CD4-positive, alpha-beta T cell treated with Interleukin-17A for 1 hour (primary cell): ENCODE measurements at regions not wholly inside any gene's neighbourhood (a gene's known extent, or its start where the extent isn't known, plus 50 kb on each side); places are given as distances from the start of the nearest gene placed in this dataset.
A peak's percentile ranks its signal among the peaks of the same experiment; 100 is the strongest.

Experiments
- DNase-seq: peaks from one replicate; pipeline ENCODE4 v3.0.0-alpha.2; 2020

DNA sequence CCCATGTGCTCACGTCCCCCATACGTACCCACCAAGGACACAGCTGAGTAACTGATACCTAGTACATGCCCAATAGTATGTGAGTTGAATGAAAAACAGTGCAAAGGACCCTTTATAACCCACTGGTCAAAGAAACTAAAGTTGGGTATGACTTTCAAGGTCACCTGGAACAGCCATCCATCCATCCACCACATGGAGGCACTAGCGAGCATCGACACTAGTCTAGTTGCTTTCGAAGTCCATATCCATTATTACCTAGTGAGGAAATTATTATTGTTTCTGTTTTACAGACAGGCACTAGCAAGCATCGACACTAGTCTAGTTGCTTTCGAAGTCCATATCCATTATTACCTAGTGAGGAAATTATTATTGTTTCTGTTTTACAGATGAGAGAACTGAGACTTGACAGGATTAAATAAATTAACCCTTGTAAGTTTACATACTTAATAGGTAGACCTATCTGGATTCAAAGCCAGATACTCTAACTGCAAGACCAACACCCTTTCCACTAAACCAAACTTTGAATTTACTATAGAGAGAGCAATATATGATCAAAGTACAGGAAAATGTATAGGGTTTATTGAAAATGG lies 233.7 kb downstream of the METTL4 start:
- DNase-seq: peak; percentile 49

- no peak for DNase-seq
Observed at GRCh38 chr18:2338601-2339000, 232.7 kb downstream of the METTL4 start.

GRCh38 chr18:2340335-2340734 lies 231.0 kb downstream of the METTL4 start:
- no peak for DNase-seq

DNA sequence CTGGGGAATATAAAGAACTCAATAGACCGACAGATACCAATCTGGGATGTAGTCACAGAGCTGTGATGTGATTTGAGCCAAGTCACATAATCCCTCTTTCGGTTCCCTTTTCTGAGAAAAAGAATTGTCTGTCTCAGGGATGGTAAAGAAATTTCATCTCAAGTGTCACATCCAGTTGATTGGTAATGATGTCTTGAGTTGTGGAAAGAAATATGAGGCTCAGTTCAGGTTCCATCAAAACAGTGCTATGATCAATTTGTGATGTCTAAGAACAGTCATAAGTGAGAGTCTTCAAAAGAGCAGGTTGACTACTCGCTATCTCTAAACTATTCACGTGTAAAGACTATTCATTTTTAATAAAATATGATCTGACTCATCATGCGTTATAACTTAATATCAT lies 223.3 kb downstream of the METTL4 start:
- DNase-seq: no peak

DNA sequence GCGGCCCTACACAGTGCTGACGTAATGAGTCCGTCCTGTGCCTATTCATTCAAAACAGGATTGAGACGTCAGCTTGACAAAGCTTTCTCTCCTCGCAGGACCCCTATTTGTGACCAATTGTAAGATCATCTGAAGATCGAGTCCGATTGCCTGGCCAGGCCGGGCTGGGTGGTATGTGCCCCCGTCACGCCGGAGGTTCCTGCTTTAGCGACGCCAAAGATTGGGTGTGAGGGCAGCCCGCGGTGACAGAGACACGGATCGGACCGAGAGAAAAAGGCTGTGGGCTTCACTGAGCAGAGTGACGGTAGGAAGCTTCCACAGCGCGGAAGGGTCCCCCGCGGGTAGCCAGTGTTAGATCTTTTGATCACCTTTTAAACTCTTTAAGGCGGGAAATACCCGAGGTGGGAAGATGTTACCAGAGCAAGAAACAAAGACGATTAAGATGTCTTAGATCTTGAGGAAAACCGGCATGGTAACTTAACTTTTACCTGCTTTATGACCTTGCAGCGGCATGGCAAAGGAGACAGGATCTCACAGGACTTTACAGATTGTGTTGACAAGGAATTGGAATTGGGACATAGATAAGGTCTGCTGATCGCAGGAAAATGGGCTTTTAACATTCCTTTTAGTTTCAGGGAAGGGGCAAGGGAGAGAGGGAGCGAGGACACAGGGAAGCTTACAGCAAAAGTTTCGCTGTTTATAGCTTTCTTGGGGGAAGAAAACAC lies 220.0 kb downstream of the METTL4 start:
- DNase-seq: no peak

GRCh38 chr18:2354292-2354691 lies 217.0 kb downstream of the METTL4 start:
- no peak for DNase-seq

DNA sequence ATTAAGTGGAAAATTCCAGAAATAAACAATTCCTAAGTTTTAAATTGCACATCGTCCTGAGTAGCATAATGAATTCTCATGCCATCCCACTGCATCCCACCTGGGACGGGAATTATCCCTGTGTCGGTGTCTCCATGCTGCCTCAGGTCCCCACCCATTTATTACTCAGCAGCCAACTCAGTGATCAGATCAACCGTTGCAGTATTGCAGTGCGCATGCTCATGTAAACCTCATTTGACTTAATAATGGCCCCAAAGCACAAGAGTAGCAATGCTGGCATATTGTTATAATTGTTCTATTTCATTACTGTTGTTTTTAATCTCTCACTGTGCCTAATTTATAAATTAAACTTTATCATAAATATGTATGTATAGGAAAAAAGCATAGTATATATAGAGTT lies 214.4 kb downstream of the METTL4 start:
- no peak for DNase-seq

DNA sequence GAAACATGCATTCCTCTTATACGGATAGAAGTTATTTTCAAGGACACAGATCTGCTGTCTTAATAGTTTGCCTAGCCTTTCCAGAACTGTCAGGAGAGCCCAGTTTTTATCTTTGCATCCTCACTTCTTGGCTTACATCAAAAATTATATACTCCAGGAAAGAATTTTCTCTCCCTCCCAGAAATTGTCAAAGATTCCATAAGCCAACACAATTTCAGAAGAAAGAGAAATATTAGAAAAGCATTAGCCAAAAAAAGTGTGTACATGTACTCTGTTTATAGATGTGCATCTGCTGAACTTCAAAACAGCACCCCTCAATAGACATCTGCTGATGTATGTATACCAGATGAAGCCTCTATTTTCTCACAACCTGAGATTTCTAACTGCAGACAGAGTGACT lies 210.4 kb downstream of the METTL4 start:
- DNase-seq: no peak

GRCh38 chr18:2368102-2368501 lies 203.2 kb downstream of the METTL4 start:
- no peak for DNase-seq

DNA sequence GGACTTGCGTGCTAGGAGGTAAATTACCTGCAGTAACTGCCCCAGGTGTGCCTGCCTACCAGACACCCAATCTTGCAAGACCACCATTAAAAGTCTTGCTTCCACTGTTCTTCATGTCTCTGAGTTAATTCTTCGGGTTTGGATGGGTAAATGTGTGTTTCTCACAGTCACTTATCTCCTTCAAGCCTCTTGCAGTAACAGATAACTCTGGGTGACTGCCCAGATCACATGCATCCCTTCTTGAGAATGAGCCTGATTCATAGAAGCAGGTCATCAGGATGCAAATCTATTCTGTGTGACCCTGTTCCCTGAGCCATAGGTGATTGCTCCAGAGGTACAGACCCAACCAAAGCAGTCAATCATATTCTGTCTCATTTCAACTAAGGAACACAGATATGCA lies 194.6 kb downstream of the METTL4 start:
- no peak for DNase-seq

DNA sequence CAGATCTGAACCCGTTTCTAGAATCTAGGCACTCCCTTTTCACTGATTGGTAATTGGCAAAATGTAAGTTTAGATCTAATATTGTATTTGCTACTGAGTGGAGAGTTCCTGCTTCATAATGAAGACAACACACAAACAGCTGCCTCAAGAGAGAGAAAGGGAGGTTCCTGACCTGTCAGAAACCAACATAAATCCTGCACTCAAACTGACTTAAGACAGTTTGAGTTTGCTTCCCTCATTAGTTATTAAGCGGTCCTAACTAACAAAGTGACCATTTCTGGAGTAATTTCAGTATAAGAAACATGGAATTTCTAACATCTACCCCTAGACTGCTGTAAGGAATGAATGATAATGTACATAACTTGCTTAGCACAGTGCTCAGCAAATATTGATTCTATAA lies 191.2 kb downstream of the METTL4 start:
- DNase-seq: no peak

DNA sequence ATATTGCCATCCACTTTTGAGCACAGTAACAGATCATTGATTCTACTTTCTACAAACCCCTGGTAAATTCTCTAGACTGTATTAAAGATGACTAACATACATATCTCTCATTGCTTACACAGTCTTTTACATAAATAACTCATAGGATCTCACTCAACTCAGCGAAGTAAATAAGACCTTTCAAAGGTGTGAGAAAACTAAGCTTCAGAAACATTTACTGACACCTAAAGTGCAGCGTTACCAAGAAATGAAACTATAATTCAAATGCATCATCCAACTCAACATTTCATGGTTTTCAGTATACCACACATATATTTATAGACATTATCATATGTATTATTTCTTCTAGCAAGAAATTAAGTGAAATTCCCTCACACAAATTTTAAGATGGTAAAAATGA lies 189.8 kb downstream of the METTL4 start:
- no peak for DNase-seq

DNA sequence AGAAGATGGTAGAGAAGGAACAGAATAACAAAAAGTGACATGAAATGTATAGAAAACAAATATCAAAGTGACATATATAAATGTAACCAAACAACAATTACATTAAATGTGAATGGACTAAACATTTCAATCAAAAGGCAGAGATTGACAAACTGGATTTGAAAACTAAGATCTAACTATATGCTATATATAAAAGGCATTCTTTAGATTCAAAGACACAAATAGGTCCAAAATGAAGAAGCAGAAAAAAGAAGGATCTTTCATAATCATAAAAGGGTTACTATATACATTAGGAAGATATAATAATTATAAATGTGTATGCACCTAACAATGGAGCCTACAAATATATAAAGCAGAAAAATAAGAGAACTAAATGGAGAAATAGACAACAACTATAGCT lies 183.7 kb downstream of the METTL4 start:
- DNase-seq: no peak

GRCh38 chr18:2390158-2390557 lies 181.1 kb downstream of the METTL4 start:
- no peak for DNase-seq

DNA sequence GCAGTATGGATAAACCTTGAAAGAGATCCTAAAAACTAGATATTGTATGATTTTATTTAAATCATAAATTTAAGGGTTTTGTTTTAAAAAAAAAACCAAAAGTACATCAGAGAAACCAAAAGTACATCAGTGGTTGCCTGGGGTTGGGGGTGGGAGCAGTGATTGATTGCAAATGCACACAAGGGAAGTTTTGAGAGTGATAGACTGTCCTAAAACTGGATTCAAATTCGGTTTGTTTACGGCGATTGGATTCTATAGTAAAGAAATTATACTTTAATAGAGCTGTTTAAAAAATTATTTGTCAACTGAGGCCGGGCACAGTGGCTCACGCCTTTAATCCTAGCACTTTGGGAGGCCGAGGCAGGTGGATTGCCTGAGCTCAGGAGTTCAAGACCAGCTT lies 179.8 kb downstream of the METTL4 start:
- no peak for DNase-seq

DNA sequence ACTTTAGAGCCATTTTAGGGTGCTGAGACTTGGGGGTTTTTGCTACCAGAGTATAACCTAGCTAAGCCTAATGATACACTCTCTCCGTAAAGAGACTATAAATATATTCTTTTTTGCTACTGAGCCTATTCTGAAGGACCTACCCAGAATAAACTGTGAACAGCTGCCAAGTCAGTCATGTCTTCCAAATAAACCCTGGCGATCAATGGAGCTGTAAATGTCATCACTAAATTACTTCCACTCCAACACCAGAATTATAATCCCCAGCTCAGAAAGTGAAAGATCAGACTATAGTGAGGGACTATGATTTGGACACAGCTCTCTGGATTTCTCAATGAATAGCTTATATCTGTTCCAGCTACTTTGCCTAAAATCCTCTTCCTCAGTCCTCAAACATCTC lies 178.9 kb downstream of the METTL4 start:
- no peak for DNase-seq

- no peak for DNase-seq
Observed at GRCh38 chr18:2394684-2395083, 176.6 kb downstream of the METTL4 start.

DNA sequence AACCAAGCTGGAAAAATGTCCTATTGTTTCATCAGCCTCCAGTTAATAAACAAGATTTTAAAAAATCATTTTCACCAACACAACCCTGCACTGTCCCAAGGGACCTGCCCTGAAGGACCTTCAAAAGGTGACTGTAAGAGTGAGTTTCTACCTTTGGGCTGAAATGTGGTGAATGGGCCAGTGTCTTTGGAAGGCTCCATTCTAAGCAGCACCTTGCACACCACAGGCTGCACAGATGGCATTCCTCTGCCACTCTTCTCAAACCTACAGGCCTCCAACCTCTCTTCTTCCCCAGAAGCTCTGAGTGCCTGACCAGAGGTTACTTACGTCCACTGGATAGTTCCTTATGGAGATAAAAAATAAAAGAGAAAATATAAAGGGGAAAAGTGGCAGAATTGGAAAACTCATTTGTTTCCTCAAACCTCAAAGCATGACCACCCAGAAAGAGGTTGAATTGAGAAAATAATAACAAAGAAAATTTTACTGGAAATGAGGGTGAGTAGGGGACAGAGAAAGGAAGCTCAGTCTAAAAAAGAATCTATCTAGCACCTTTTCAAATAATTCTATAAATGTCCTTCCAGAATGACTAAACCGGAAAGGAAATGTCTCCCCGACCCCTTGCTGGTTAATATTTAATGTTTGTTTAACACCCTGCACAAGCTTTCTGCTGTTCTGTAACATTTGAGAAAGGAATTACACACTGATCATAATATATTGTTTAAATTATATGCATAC lies 175.7 kb downstream of the METTL4 start:
- DNase-seq: no peak

- DNase-seq: no peak
Observed at GRCh38 chr18:2396162-2396505, 175.2 kb downstream of the METTL4 start.

DNA sequence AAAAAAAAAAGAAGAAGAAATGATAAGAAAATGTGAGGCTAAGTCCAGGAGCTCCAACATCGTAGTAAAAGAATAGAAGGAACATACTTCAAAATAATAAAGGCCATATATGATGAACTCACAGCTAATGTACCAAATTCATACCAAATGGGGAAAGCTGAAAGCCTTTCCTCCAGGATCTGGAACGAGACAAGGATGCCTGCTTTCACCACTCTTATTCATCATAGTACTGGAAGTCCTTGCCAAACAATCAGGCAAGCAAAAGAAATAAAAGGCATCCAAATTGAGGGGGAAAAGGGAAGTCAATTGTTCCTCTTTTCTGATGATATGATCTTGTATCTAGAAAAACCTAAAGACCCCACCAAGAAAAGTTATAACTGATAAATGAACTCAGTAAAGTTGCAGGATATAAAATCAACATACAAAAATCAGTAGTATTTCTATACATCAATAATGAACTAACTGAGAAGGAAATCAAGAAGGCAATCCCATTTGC lies 170.6 kb downstream of the METTL4 start:
- no peak for DNase-seq

GRCh38 chr18:2402084-2402483 lies 169.2 kb downstream of the METTL4 start:
- no peak for DNase-seq

DNA sequence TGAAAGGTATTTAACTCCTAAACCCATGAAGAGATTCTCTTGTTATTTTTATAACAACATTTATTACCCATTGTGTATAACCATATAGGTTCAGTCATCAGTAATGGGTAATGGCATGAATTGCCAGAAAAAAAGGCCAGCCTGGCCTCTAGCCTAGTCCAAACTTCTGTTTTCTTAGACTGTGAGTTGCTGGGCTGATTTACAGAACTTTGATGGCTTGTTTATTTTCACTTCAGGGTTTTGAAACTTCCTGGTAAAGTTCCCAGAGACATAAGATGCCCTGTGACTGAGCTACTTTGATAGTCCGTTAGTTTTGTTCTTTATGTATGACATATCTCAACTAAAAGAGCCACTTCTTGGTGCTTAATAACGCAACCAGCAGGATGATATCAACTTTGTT lies 164.8 kb downstream of the METTL4 start:
- no peak for DNase-seq

DNA sequence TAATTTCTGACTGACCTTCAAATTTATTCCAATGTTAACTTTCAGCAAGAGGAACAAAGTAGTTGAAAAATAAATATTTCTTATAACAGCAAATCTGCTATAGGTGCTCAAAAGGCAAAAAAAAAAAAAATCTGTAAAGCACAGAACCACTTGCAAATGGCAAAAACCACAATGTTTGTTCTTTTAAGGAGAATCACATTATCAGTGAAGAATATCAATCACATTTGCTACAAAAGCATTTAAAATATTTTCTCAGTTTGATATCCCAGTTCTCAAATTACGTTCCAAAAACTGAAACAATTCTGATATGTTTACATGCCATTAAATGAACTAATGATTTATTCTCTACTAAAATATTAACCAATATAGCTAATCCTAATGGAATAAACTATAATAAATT lies 163.3 kb downstream of the METTL4 start:
- no peak for DNase-seq

DNA sequence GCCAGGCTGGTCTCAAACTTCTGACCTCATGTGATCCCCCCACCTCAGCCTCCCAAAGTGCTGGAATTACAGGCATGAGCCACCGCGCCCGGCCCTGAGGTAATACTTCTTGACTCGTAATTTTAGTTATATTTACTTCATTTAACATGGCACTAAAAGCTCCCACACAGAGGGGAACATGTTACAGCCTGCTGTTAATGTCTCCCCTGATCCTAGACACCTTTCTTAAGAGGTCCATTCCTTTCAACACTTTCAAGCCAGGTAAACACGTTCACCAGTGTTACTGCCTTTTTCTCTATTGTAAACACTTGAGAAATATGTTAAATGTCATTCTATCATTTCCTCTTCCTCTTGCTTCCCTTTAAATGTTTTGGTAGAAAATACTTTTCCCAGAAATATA lies 161.4 kb downstream of the METTL4 start:
- no peak for DNase-seq
